ENCODE measurements at regions not wholly inside any gene's neighbourhood (a gene's known extent, or its start where the extent isn't known, plus 50 kb on each side); places are given as distances from the start of the nearest gene placed in this dataset.

DNA sequence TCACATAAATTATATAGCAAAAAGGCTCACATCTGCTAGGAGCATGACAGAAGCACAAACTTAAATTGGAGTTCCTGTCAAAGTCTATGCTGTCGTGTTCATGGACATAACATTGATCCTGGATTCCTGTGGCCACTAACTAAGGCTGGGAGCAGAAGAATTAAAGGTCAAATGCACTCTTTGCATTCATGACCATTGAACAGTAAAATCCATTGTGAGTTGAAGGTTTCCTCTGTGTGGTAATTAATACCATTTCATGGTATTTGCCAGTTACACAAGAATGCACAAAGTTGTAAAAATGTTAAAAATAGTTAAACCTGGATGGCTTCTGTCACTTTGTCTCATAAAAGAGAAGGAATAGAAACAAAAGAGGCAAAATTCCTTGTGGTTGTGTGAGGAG is 242.6 kb downstream of the NPR3 start (continued):
- TF ChIP-seq, protein P1, sequence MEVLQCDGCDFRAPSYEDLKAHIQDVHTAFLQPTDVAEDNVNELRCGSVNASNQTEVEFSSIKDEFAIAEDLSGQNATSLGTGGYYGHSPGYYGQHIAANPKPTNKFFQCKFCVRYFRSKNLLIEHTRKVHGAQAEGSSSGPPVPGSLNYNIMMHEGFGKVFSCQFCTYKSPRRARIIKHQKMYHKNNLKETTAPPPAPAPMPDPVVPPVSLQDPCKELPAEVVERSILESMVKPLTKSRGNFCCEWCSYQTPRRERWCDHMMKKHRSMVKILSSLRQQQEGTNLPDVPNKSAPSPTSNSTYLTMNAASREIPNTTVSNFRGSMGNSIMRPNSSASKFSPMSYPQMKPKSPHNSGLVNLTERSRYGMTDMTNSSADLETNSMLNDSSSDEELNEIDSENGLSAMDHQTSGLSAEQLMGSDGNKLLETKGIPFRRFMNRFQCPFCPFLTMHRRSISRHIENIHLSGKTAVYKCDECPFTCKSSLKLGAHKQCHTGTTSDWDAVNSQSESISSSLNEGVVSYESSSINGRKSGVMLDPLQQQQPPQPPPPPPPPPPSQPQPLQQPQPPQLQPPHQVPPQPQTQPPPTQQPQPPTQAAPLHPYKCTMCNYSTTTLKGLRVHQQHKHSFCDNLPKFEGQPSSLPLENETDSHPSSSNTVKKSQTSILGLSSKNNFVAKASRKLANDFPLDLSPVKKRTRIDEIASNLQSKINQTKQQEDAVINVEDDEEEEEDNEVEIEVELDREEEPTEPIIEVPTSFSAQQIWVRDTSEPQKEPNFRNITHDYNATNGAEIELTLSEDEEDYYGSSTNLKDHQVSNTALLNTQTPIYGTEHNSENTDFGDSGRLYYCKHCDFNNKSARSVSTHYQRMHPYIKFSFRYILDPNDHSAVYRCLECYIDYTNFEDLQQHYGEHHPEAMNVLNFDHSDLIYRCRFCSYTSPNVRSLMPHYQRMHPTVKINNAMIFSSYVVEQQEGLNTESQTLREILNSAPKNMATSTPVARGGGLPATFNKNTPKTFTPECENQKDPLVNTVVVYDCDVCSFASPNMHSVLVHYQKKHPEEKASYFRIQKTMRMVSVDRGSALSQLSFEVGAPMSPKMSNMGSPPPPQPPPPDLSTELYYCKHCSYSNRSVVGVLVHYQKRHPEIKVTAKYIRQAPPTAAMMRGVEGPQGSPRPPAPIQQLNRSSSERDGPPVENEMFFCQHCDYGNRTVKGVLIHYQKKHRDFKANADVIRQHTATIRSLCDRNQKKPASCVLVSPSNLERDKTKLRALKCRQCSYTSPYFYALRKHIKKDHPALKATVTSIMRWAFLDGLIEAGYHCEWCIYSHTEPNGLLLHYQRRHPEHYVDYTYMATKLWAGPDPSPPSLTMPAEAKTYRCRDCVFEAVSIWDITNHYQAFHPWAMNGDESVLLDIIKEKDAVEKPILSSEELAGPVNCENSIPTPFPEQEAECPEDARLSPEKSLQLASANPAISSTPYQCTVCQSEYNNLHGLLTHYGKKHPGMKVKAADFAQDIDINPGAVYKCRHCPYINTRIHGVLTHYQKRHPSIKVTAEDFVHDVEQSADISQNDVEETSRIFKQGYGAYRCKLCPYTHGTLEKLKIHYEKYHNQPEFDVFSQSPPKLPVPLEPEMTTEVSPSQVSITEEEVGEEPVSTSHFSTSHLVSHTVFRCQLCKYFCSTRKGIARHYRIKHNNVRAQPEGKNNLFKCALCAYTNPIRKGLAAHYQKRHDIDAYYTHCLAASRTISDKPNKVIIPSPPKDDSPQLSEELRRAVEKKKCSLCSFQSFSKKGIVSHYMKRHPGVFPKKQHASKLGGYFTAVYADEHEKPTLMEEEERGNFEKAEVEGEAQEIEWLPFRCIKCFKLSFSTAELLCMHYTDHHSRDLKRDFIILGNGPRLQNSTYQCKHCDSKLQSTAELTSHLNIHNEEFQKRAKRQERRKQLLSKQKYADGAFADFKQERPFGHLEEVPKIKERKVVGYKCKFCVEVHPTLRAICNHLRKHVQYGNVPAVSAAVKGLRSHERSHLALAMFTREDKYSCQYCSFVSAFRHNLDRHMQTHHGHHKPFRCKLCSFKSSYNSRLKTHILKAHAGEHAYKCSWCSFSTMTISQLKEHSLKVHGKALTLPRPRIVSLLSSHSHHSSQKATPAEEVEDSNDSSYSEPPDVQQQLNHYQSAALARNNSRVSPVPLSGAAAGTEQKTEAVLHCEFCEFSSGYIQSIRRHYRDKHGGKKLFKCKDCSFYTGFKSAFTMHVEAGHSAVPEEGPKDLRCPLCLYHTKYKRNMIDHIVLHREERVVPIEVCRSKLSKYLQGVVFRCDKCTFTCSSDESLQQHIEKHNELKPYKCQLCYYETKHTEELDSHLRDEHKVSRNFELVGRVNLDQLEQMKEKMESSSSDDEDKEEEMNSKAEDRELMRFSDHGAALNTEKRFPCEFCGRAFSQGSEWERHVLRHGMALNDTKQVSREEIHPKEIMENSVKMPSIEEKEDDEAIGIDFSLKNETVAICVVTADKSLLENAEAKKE (CRISPR knock-in tag; IDR thresholded peaks at IDR 0.05) = no peak
- TF ChIP-seq, protein P2, sequence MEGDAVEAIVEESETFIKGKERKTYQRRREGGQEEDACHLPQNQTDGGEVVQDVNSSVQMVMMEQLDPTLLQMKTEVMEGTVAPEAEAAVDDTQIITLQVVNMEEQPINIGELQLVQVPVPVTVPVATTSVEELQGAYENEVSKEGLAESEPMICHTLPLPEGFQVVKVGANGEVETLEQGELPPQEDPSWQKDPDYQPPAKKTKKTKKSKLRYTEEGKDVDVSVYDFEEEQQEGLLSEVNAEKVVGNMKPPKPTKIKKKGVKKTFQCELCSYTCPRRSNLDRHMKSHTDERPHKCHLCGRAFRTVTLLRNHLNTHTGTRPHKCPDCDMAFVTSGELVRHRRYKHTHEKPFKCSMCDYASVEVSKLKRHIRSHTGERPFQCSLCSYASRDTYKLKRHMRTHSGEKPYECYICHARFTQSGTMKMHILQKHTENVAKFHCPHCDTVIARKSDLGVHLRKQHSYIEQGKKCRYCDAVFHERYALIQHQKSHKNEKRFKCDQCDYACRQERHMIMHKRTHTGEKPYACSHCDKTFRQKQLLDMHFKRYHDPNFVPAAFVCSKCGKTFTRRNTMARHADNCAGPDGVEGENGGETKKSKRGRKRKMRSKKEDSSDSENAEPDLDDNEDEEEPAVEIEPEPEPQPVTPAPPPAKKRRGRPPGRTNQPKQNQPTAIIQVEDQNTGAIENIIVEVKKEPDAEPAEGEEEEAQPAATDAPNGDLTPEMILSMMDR (conservative IDR thresholded peaks at IDR 0.05; ENCODE audit: low read depth in 2 of 2) = no peak
- TF ChIP-seq POLR2AphosphoS5 (IDR thresholded peaks at IDR 0.05; ENCODE audit: low read depth) = no peak
- TF ChIP-seq, protein P3, sequence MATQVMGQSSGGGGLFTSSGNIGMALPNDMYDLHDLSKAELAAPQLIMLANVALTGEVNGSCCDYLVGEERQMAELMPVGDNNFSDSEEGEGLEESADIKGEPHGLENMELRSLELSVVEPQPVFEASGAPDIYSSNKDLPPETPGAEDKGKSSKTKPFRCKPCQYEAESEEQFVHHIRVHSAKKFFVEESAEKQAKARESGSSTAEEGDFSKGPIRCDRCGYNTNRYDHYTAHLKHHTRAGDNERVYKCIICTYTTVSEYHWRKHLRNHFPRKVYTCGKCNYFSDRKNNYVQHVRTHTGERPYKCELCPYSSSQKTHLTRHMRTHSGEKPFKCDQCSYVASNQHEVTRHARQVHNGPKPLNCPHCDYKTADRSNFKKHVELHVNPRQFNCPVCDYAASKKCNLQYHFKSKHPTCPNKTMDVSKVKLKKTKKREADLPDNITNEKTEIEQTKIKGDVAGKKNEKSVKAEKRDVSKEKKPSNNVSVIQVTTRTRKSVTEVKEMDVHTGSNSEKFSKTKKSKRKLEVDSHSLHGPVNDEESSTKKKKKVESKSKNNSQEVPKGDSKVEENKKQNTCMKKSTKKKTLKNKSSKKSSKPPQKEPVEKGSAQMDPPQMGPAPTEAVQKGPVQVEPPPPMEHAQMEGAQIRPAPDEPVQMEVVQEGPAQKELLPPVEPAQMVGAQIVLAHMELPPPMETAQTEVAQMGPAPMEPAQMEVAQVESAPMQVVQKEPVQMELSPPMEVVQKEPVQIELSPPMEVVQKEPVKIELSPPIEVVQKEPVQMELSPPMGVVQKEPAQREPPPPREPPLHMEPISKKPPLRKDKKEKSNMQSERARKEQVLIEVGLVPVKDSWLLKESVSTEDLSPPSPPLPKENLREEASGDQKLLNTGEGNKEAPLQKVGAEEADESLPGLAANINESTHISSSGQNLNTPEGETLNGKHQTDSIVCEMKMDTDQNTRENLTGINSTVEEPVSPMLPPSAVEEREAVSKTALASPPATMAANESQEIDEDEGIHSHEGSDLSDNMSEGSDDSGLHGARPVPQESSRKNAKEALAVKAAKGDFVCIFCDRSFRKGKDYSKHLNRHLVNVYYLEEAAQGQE (IDR thresholded peaks at IDR 0.05; ENCODE audit: unreplicated experiment) = no peak

Data from GM23338 (cell line).